ENCODE measurements at regions not wholly inside any gene's neighbourhood (a gene's known extent, or its start where the extent isn't known, plus 50 kb on each side); places are given as distances from the start of the nearest gene placed in this dataset.

DNA sequence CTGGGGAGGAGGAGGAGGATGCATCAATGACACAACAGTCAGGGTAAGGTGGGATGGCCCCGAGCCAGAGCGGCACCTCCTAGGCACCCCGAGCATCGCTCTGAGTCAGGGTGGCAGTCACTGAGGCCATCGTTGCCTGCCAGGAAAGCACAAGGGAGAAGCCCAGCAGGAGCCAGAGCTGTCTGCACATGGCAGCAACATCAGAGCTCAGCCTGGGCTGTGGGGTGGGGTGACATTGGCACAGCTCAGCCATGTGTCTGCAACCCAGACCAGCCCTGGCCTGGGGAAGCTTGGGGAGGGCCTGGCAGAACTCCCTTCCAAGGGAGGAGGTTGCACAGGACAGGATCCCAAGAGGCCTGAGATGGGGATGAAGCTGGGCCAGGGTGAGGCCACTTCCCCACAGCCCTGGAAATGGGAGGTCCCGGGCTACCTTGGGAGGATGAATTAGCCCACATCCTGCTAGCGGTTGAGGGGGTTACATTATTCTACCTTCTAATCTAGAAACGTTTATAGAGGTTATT lies 255.6 kb downstream of the MAFB start:
- TF ChIP-seq, protein P1, sequence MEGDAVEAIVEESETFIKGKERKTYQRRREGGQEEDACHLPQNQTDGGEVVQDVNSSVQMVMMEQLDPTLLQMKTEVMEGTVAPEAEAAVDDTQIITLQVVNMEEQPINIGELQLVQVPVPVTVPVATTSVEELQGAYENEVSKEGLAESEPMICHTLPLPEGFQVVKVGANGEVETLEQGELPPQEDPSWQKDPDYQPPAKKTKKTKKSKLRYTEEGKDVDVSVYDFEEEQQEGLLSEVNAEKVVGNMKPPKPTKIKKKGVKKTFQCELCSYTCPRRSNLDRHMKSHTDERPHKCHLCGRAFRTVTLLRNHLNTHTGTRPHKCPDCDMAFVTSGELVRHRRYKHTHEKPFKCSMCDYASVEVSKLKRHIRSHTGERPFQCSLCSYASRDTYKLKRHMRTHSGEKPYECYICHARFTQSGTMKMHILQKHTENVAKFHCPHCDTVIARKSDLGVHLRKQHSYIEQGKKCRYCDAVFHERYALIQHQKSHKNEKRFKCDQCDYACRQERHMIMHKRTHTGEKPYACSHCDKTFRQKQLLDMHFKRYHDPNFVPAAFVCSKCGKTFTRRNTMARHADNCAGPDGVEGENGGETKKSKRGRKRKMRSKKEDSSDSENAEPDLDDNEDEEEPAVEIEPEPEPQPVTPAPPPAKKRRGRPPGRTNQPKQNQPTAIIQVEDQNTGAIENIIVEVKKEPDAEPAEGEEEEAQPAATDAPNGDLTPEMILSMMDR (conservative IDR thresholded peaks at IDR 0.05; ENCODE audit: low read depth, low read length), result no peak
- TF ChIP-seq EZH2 (IDR thresholded peaks at IDR 0.05; ENCODE audit: low read length, unreplicated experiment) (no peak), EZH2phosphoT487 (IDR thresholded peaks at IDR 0.05; ENCODE audit: borderline replicate concordance, low read length) (no peak)
- no peaks in the 10 kb centered on the region for H3K79me2 ChIP-seq (ENCODE audit: low read length)
- CTCF ChIA-PET, result no interaction called here
- H3K9me2 ChIP-seq (replicated peaks; ENCODE audit: low read length), result no peaks in the 10 kb centered on the region
- POLR2A ChIA-PET (ENCODE audit: unreplicated experiment), result no interaction called here
- no peak overlapping the region for H2AFZ ChIP-seq (ENCODE audit: low read length)
- H3K9me3 ChIP-seq (ENCODE audit: low read length), result 0 out of 2 replicates have a peak, but pooled peaks cover 4% of the 10 kb centered on the region
- intact Hi-C loops (cut with micrococcal nuclease), result no loop called here
- BruUV-seq (replicated peaks), result no TSS peak
- no peak overlapping the region for H3K9ac ChIP-seq (ENCODE audit: low read length)
- no peak for ATAC-seq
- DNase-seq, result no peak
- H4K20me1 ChIP-seq (ENCODE audit: low read length), result no peaks in the 10 kb centered on the region
- H3K27ac ChIP-seq (ENCODE audit: low read length), result no peak overlapping the region
- no peaks in the 10 kb centered on the region for H3K4me1 ChIP-seq (ENCODE audit: insufficient read depth, low read length)
- H3F3A ChIP-seq (ENCODE audit: low read length, unreplicated experiment), result no peaks in the 10 kb centered on the region
- H3K27me3 ChIP-seq (ENCODE audit: low read length), result no peaks in the 10 kb centered on the region
- H3K4me3 ChIP-seq (ENCODE audit: low read length), result no peak overlapping the region
- no peaks in the 10 kb centered on the region for H3K36me3 ChIP-seq (ENCODE audit: low read depth, low read length)
- no peak overlapping the region for H3K4me2 ChIP-seq (ENCODE audit: low read length)

DNA sequence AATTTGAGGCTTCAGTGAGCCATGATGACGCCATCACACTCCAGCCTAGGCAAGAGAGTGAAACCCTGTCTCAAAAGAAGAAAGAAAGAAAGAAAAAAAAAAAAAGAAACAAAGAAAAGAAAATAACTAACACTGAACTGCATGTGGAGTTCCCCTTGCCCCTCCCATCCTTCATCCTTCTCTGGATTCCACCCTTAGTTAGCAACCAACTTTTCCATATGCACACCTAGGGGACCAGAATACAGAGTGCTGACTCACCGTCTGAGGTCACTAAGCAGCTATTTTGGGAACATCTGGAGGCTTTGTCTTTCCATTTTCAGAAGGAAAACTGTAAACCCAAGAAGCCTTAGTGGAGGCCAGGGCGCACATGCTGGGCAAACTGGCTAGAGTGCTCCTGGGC lies 257.4 kb downstream of the MAFB start:
- ATAC-seq, result no peak
- Histone ChIP-seq H3K9ac (ENCODE audit: low read length) (no peak overlapping the region), H4K20me1 (ENCODE audit: low read length) (no peaks in the 10 kb centered on the region), H3K4me1 (ENCODE audit: insufficient read depth, low read length) (no peaks in the 10 kb centered on the region), H3K4me2 (ENCODE audit: low read length) (no peak overlapping the region), H2AFZ (ENCODE audit: low read length) (no peak overlapping the region), H3K79me2 (ENCODE audit: low read length) (no peaks in the 10 kb centered on the region), H3K27ac (ENCODE audit: low read length) (no peak overlapping the region), H3K27me3 (ENCODE audit: low read length) (no peaks in the 10 kb centered on the region), H3K9me3 (ENCODE audit: low read length) (0 out of 2 replicates have a peak, but pooled peaks cover 4% of the 10 kb centered on the region), H3K36me3 (ENCODE audit: low read depth, low read length) (no peaks in the 10 kb centered on the region), H3K4me3 (ENCODE audit: low read length) (no peak overlapping the region), H3F3A (ENCODE audit: low read length, unreplicated experiment) (no peaks in the 10 kb centered on the region), H3K9me2 (replicated peaks; ENCODE audit: low read length) (no peaks in the 10 kb centered on the region)
- TF ChIP-seq, protein P1 (conservative IDR thresholded peaks at IDR 0.05; ENCODE audit: low read depth, low read length), result no peak
- TF ChIP-seq EZH2phosphoT487 (IDR thresholded peaks at IDR 0.05; ENCODE audit: borderline replicate concordance, low read length) (no peak), EZH2 (IDR thresholded peaks at IDR 0.05; ENCODE audit: low read length, unreplicated experiment) (no peak)
- ChIA-PET POLR2A (ENCODE audit: unreplicated experiment) (no interaction called here), CTCF (no interaction called here)
- intact Hi-C loops (cut with micrococcal nuclease), result no loop called here
- no peak for DNase-seq
- no TSS peak for BruUV-seq (replicated peaks)

DNA sequence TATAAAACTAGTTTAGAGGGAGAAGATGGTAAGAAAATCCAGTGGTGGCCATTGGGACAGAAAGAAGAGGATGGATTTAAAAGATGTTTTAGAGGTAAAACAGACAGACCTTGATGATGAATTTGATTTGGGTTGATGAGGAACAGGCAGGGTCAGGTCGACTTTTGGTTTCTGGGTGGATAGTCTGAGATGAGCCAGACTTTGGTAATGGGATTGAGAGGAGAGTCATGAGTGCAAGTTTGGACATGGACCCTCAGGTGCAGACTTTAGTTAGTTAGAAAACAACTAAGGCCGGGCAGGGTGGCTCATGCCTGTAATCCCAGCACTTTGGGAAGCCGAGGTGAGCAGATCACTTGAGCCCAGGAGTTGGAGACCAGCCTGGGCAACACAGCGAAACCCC lies 257.9 kb downstream of the MAFB start:
- POLR2A ChIA-PET (ENCODE audit: unreplicated experiment), result no interaction called here
- DNase-seq (no peak), ATAC-seq (no peak)
- TF ChIP-seq, protein P1 (conservative IDR thresholded peaks at IDR 0.05; ENCODE audit: low read depth, low read length), result no peak
- TF ChIP-seq EZH2 (IDR thresholded peaks at IDR 0.05; ENCODE audit: low read length, unreplicated experiment) (no peak), EZH2phosphoT487 (IDR thresholded peaks at IDR 0.05; ENCODE audit: borderline replicate concordance, low read length) (no peak)
- no TSS peak for BruUV-seq (replicated peaks)
- Histone ChIP-seq H3K27ac (ENCODE audit: low read length) (no peak overlapping the region), H3K4me1 (ENCODE audit: insufficient read depth, low read length) (no peaks in the 10 kb centered on the region), H3K9me2 (replicated peaks; ENCODE audit: low read length) (no peaks in the 10 kb centered on the region), H3K36me3 (ENCODE audit: low read depth, low read length) (no peaks in the 10 kb centered on the region), H3F3A (ENCODE audit: low read length, unreplicated experiment) (no peaks in the 10 kb centered on the region), H3K79me2 (ENCODE audit: low read length) (no peaks in the 10 kb centered on the region), H3K9ac (ENCODE audit: low read length) (no peak overlapping the region), H4K20me1 (ENCODE audit: low read length) (no peaks in the 10 kb centered on the region), H2AFZ (ENCODE audit: low read length) (no peak overlapping the region), H3K27me3 (ENCODE audit: low read length) (no peaks in the 10 kb centered on the region), H3K4me2 (ENCODE audit: low read length) (no peak overlapping the region), H3K4me3 (ENCODE audit: low read length) (no peak overlapping the region), H3K9me3 (ENCODE audit: low read length) (0 out of 2 replicates have a peak, but pooled peaks cover 4% of the 10 kb centered on the region)
- CTCF ChIA-PET, result no interaction called here
- intact Hi-C loops (cut with micrococcal nuclease), result no loop called here
